ENCODE measurements at regions not wholly inside any gene's neighbourhood (a gene's known extent, or its start where the extent isn't known, plus 50 kb on each side); places are given as distances from the start of the nearest gene placed in this dataset.

- no peak for DNase-seq
Observed at GRCh38 chr15:75136118-75136517, 65.6 kb upstream of the C15orf39 start.

GRCh38 chr15:75136758-75137157 is 64.9 kb upstream of the C15orf39 start:
- DNase-seq: no peak

GRCh38 chr15:75138016-75138999 is 63.4 kb upstream of the C15orf39 start:
- DNase-seq: peak; percentile 42

- no peak for DNase-seq
Observed at GRCh38 chr15:75140080-75140879, 61.4 kb upstream of the C15orf39 start.

GRCh38 chr15:75142499-75142898 is 59.2 kb upstream of the C15orf39 start:
- DNase-seq: no peak

- DNase-seq: peak; percentile 17
Observed at GRCh38 chr15:75143738-75144334, 57.8 kb upstream of the C15orf39 start.

GRCh38 chr15:75145027-75145841 is 56.4 kb upstream of the C15orf39 start:
- no peak for DNase-seq

GRCh38 chr15:75148280-75148679 is 53.4 kb upstream of the C15orf39 start:
- DNase-seq: no peak

GRCh38 chr15:75149867-75150709 is 51.6 kb upstream of the C15orf39 start:
- DNase-seq: peak; percentile 58

- no peak for DNase-seq
Observed at GRCh38 chr15:75151214-75152128, 50.2 kb upstream of the C15orf39 start.
